Left colon (tissue), 2 donors: ENCODE measurements at regions not wholly inside any gene's neighbourhood (a gene's known extent, or its start where the extent isn't known, plus 50 kb on each side); places are given as distances from the start of the nearest gene placed in this dataset.

Source experiments
- ATAC-seq: fragments of 200-7000 bp; cut with Tn5 transposase; one replicate; pipeline ENCODE4 v1.9.1; 2020; ENCODE audit warnings: mild to moderate bottlenecking, moderate library complexity
- DNase-seq, 2 donors: peaks; one replicate each; pipeline ENCODE4 v3.0.0-alpha.2; 2020
- intact Hi-C, 2 donors: fragments of 100-400 bp; cut with DNase I in 1 of 2; cut with micrococcal nuclease in 1 of 2; formaldehyde crosslinking; loops; one replicate each; pipeline versions ENCODE4 v1.11.2 to v1.14.0; 2022; cut with DNase I, micrococcal nuclease
- donor health status: DM: no; HTN: no; CAD: no.
- donor health status: DM: yes; HTN: yes; CAD: no.

- intact Hi-C loops = no loop called here
- DNase-seq (no peak), ATAC-seq (no peak)
These were observed 2532.4 kb upstream of the PCDH20 start for GRCh38 chr13:63948045-63948444.

GRCh38 chr13:63944911-63945310 lies 2529.3 kb upstream of the PCDH20 start:
- DNase-seq (no peak), ATAC-seq (no peak)
- intact Hi-C loops = no loop called here

- ATAC-seq (no peak), DNase-seq (no peak)
- intact Hi-C loops = no loop called here
These were observed 2526.7 kb upstream of the PCDH20 start for GRCh38 chr13:63942372-63942771.

- ATAC-seq (no peak), DNase-seq (no peak)
- intact Hi-C loops = no loop called here
These were observed 2523.2 kb upstream of the PCDH20 start for GRCh38 chr13:63938851-63939250.

- DNase-seq = no peak
These were observed 2494.9 kb upstream of the PCDH20 start for GRCh38 chr13:63910511-63910910.

GRCh38 chr13:63909726-63910375 lies 2494.2 kb upstream of the PCDH20 start:
- DNase-seq = no peak
- no peak for ATAC-seq
- intact Hi-C loops = no loop called here

More at GRCh38 chr13:63910511-63910910, 2494.9 kb upstream of the PCDH20 start:
- intact Hi-C loops = no loop called here
- ATAC-seq = no peak

- no peak for DNase-seq
- ATAC-seq = no peak
- intact Hi-C loops = no loop called here
These were observed 2486.5 kb upstream of the PCDH20 start for GRCh38 chr13:63902141-63902540.

GRCh38 chr13:63901630-63902029 lies 2486.0 kb upstream of the PCDH20 start:
- intact Hi-C loops = no loop called here
- DNase-seq = no peak
- ATAC-seq = no peak

- intact Hi-C loops = no loop called here
- DNase-seq = no peak
- no peak for ATAC-seq
These were observed 2484.8 kb upstream of the PCDH20 start for GRCh38 chr13:63900406-63900805.

GRCh38 chr13:63896321-63896720 lies 2480.7 kb upstream of the PCDH20 start:
- ATAC-seq (no peak), DNase-seq (no peak)
- intact Hi-C loops = no loop called here

GRCh38 chr13:63882052-63882451 lies 2466.4 kb upstream of the PCDH20 start:
- DNase-seq (no peak), ATAC-seq (no peak)
- intact Hi-C loops = no loop called here

- ATAC-seq = no peak
- intact Hi-C loops = no loop called here
- DNase-seq = no peak
These were observed 2465.1 kb upstream of the PCDH20 start for GRCh38 chr13:63880705-63881104.

- intact Hi-C loops = no loop called here
- no peak for DNase-seq
- ATAC-seq = no peak
These were observed 2458.3 kb upstream of the PCDH20 start for GRCh38 chr13:63873936-63874335.

- ATAC-seq (no peak), DNase-seq (no peak)
- intact Hi-C loops = no loop called here
These were observed 2448.7 kb upstream of the PCDH20 start for GRCh38 chr13:63864171-63864902.

- no peak for ATAC-seq
- intact Hi-C loops = no loop called here
- DNase-seq = no peak
These were observed 2439.9 kb upstream of the PCDH20 start for GRCh38 chr13:63855457-63856118.

- ATAC-seq (no peak), DNase-seq (no peak)
- intact Hi-C loops = no loop called here
These were observed 2438.2 kb upstream of the PCDH20 start for GRCh38 chr13:63853816-63854215.

- ATAC-seq (no peak), DNase-seq (no peak)
- intact Hi-C loops = no loop called here
These were observed 2435.9 kb upstream of the PCDH20 start for GRCh38 chr13:63851526-63851925.

- ATAC-seq (no peak), DNase-seq (no peak)
- intact Hi-C loops = no loop called here
These were observed 2428.4 kb upstream of the PCDH20 start for GRCh38 chr13:63843766-63844699.

GRCh38 chr13:63842102-63842501 lies 2426.5 kb upstream of the PCDH20 start:
- ATAC-seq = no peak

More at GRCh38 chr13:63842102-63842501, 2426.5 kb upstream of the PCDH20 start:
- DNase-seq = no peak
- intact Hi-C loops = no loop called here
